Fibroblast of mammary gland (primary cell): ENCODE measurements at regions not wholly inside any gene's neighbourhood (a gene's known extent, or its start where the extent isn't known, plus 50 kb on each side); places are given as distances from the start of the nearest gene placed in this dataset.

ENCODE experiments used
- DNase-seq: peaks from one replicate; pipeline ENCODE4 v3.0.0-alpha.2; 2010; ENCODE audit warnings: low read depth
- H3K4me3 ChIP-seq: 2 replicates; pipeline ENCODE4 v1.5.1; 2011; ENCODE audit warnings: low read depth, mild to moderate bottlenecking, low read length, moderate library complexity; ENCODE audit not compliant: control insufficient read depth
- CTCF ChIP-seq: conservative IDR thresholded peaks from 2 replicates; pipeline ENCODE4 v1.5.1; 2011; ENCODE audit warnings: low read depth, low read length, inconsistent platforms; ENCODE audit not compliant: control insufficient read depth, insufficient read depth

DNA sequence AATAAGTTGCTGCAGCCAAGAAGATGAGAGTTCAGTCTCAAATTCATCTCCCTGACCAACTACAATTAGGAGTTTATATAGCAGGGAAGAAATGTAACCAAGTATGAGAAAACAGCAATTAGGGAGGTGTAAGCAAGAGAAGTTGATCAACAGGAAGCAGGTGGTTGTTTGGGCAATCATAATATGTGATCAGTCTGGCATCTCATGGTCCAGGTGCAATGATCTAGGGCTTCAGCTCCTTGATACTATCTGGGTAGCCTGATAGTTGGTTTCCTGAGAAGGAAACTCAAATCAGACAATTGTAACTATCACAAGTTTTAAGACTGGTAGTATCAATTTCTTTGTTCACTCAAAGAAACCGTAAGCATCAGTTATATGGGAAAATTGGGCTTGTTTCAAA is 1574.3 kb upstream of the PABPC4L start:
- TF ChIP-seq CTCF, result no peak
- no peak for DNase-seq
- no peak overlapping the region for H3K4me3 ChIP-seq

- DNase-seq, result no peak
These were observed 1568.9 kb upstream of the PABPC4L start for GRCh38 chr4:135770505-135770904.

GRCh38 chr4:135744928-135745327 is 1543.3 kb upstream of the PABPC4L start:
- no peak for TF ChIP-seq CTCF
- no peak for DNase-seq
- no peak overlapping the region for H3K4me3 ChIP-seq

More at GRCh38 chr4:135770505-135770904, 1568.9 kb upstream of the PABPC4L start:
- no peak overlapping the region for H3K4me3 ChIP-seq
- TF ChIP-seq CTCF, result no peak

- H3K4me3 ChIP-seq, result no peak overlapping the region
- no peak for TF ChIP-seq CTCF
- DNase-seq, result no peak
These were observed 1540.0 kb upstream of the PABPC4L start for GRCh38 chr4:135741583-135741982.

GRCh38 chr4:135739354-135739753 is 1537.8 kb upstream of the PABPC4L start:
- no peak for TF ChIP-seq CTCF
- no peak for DNase-seq
- no peak overlapping the region for H3K4me3 ChIP-seq

- no peak overlapping the region for H3K4me3 ChIP-seq
- no peak for DNase-seq
- TF ChIP-seq CTCF, result no peak
These were observed 1533.9 kb upstream of the PABPC4L start for GRCh38 chr4:135735512-135735911.

- no peak overlapping the region for H3K4me3 ChIP-seq
- no peak for TF ChIP-seq CTCF
- DNase-seq, result no peak
These were observed 1530.9 kb upstream of the PABPC4L start for GRCh38 chr4:135732448-135732847.
